ENCODE measurements at regions not wholly inside any gene's neighbourhood (a gene's known extent, or its start where the extent isn't known, plus 50 kb on each side); places are given as distances from the start of the nearest gene placed in this dataset.

GRCh38 chr1:30488324-30488913, 235.0 kb downstream of the MATN1 start:
- TF ChIP-seq, protein P1, sequence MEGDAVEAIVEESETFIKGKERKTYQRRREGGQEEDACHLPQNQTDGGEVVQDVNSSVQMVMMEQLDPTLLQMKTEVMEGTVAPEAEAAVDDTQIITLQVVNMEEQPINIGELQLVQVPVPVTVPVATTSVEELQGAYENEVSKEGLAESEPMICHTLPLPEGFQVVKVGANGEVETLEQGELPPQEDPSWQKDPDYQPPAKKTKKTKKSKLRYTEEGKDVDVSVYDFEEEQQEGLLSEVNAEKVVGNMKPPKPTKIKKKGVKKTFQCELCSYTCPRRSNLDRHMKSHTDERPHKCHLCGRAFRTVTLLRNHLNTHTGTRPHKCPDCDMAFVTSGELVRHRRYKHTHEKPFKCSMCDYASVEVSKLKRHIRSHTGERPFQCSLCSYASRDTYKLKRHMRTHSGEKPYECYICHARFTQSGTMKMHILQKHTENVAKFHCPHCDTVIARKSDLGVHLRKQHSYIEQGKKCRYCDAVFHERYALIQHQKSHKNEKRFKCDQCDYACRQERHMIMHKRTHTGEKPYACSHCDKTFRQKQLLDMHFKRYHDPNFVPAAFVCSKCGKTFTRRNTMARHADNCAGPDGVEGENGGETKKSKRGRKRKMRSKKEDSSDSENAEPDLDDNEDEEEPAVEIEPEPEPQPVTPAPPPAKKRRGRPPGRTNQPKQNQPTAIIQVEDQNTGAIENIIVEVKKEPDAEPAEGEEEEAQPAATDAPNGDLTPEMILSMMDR (conservative IDR thresholded peaks at IDR 0.05; ENCODE audit: low read depth): no peak
- no peak for DNase-seq (ENCODE audit: low spot score)
- H3K27ac ChIP-seq: no peak overlapping the region
- ChIA-PET POLR2A (ENCODE audit: low non-redundant PET) (no interaction called here), CTCF (no interaction called here)

- H3K27ac ChIP-seq: no peak overlapping the region
- DNase-seq (ENCODE audit: low spot score): no peak
- CTCF ChIA-PET: no interaction called here
- POLR2A ChIA-PET (ENCODE audit: low non-redundant PET): no interaction called here
- TF ChIP-seq, protein P1 (conservative IDR thresholded peaks at IDR 0.05; ENCODE audit: low read depth): no peak
Measured at GRCh38 chr1:30487042-30487441, 236.3 kb downstream of the MATN1 start.

DNA sequence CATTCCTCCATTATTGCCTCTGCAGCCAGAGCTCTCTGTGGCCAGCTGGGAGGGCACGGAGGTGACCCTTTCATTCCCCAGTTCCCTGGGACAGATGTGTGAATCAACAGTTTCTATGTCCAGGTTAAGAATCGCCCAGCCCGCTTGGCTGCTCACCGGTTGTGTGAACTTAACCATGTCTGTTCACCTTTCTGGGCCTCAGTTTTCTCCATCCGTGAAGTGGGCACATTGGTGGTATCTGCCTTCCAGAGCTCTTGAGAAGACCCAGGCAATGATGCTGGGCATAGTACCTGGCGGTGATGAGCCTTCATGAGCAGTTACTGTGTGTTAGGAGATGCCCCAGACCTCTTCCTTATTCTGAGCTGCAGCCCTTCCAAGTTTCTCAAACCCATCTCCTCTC, 238.3 kb downstream of the MATN1 start:
- no peak overlapping the region for H3K27ac ChIP-seq
- TF ChIP-seq, protein P1 (conservative IDR thresholded peaks at IDR 0.05; ENCODE audit: low read depth): no peak
- ChIA-PET CTCF (no interaction called here), POLR2A (ENCODE audit: low non-redundant PET) (no interaction called here)
- no peak for DNase-seq (ENCODE audit: low spot score)

GRCh38 chr1:30484668-30485067, 238.7 kb downstream of the MATN1 start:
- CTCF ChIA-PET: no interaction called here
- H3K27ac ChIP-seq: no peak overlapping the region
- TF ChIP-seq, protein P1 (conservative IDR thresholded peaks at IDR 0.05; ENCODE audit: low read depth): no peak
- no peak for DNase-seq (ENCODE audit: low spot score)
- POLR2A ChIA-PET (ENCODE audit: low non-redundant PET): no interaction called here

DNA sequence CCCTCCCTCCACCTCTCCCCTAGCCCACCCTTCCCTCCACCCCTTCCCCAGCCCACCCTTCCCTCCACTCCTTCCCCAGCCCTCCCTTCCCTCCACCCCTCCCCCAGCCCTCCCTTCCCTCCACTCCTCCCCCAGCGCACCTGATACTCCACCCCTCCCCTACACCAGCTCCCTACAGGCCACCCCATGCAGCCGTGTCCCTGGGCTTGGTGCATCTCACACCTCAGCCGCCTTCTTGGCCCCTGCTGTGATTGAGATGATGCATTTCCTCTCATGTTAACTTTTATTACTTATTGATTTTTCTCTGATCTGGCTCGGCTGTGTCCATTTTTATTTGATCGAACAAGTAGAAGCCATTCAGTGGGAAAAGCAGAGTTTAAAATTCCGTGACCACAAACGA, 243.8 kb downstream of the MATN1 start:
- ChIA-PET POLR2A (ENCODE audit: low non-redundant PET) (no interaction called here), CTCF (no interaction called here)
- DNase-seq (ENCODE audit: low spot score): no peak
- TF ChIP-seq, protein P1 (conservative IDR thresholded peaks at IDR 0.05; ENCODE audit: low read depth): no peak
- H3K27ac ChIP-seq: no peak overlapping the region

GRCh38 chr1:30478799-30479563, 244.4 kb downstream of the MATN1 start:
- POLR2A ChIA-PET (ENCODE audit: low non-redundant PET): no interaction called here

More at GRCh38 chr1:30478799-30479563, 244.4 kb downstream of the MATN1 start:
- CTCF ChIA-PET: interaction anchor here (0.6 kb wide), 1 partner anchor 793 kb away, joined by 7 read pairs; no protein-coding TSS in a partner anchor
- TF ChIP-seq, protein P1 (conservative IDR thresholded peaks at IDR 0.05; ENCODE audit: low read depth): no peak
- H3K27ac ChIP-seq: no peak overlapping the region
- no peak for DNase-seq (ENCODE audit: low spot score)

Data from RWPE1 (cell line).